Neural progenitor cell (in vitro differentiated cells): ENCODE measurements at regions not wholly inside any gene's neighbourhood (a gene's known extent, or its start where the extent isn't known, plus 50 kb on each side); places are given as distances from the start of the nearest gene placed in this dataset.

Experiments used
- EZH2 ChIP-seq: fragments of 200-600 bp; sonication (generic); IDR thresholded peaks from 2 replicates; pipeline ENCODE4 v1.6.1; 2017; ENCODE audit warnings: antibody characterized with exemption, mild to moderate bottlenecking, moderate library complexity
- TF ChIP-seq, protein P1 (sequence below): fragments of 200-600 bp; sonication (generic); IDR thresholded peaks from 2 replicates; pipeline ENCODE4 v1.5.1; 2017; ENCODE audit warnings: antibody characterized with exemption, mild to moderate bottlenecking

DNA sequence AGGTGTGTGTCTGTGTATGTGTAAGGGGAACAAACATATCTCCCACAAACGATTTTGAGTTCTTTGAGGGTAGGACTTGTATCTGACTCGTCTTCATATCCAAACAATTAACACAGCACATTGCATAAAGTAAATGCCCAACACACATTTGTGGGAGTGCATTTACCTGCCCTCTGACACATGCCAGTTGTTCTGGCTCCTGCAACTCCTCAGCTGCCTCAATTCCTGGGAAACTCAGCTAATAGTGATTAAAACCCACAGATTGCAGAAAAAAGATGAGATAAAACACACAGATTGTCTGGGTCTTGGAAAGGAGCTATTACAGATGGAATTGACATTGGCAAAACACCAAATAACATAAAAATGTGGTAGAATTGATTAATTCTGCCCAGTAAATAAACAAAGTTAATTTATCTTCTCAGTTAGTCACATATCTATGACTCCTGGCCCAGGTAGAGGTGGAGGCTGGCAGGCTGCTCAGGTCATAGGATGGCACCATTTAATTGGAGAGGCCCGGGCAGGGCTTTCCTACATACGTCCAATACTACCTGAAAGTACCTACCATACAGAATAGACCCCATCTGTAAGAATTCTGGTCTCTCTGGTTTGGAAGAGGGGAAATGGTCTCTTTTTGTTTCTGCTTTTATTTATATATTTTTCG, 71.5 kb upstream of the IFNGR1 start:
- TF ChIP-seq, protein P1, sequence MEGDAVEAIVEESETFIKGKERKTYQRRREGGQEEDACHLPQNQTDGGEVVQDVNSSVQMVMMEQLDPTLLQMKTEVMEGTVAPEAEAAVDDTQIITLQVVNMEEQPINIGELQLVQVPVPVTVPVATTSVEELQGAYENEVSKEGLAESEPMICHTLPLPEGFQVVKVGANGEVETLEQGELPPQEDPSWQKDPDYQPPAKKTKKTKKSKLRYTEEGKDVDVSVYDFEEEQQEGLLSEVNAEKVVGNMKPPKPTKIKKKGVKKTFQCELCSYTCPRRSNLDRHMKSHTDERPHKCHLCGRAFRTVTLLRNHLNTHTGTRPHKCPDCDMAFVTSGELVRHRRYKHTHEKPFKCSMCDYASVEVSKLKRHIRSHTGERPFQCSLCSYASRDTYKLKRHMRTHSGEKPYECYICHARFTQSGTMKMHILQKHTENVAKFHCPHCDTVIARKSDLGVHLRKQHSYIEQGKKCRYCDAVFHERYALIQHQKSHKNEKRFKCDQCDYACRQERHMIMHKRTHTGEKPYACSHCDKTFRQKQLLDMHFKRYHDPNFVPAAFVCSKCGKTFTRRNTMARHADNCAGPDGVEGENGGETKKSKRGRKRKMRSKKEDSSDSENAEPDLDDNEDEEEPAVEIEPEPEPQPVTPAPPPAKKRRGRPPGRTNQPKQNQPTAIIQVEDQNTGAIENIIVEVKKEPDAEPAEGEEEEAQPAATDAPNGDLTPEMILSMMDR = no peak
- no peak for TF ChIP-seq EZH2
